HG03521 (cell line): ENCODE measurements at regions not wholly inside any gene's neighbourhood (a gene's known extent, or its start where the extent isn't known, plus 50 kb on each side); places are given as distances from the start of the nearest gene placed in this dataset.

Experiments
- ATAC-seq: cut with Tn5 transposase; IDR thresholded peaks from one replicate; pipeline ENCODE4 v1.9.1; 2021; ENCODE audit warnings: mild to moderate bottlenecking, moderate library complexity; ENCODE audit not compliant: unreplicated experiment

DNA sequence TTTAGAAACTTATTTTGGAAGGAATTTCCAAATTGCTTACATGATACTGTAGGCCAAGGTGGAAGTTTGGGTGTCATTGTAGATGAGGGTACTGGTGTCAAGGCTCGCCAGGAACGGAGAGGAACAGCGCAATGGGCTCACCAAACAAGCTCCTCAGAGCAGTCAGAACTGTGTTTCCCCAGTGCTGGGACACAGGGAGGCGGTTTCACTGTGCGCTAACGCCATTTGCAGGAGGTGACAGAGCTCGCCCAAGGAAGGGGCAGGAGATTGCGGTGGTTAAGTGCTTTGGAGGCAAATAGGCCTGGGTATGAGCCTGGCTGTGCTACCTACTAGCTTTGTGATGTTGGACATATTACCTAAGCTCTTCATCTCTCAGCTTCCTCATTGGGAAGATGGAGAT is 57.3 kb downstream of the HHEX start:
- ATAC-seq = no peak

DNA sequence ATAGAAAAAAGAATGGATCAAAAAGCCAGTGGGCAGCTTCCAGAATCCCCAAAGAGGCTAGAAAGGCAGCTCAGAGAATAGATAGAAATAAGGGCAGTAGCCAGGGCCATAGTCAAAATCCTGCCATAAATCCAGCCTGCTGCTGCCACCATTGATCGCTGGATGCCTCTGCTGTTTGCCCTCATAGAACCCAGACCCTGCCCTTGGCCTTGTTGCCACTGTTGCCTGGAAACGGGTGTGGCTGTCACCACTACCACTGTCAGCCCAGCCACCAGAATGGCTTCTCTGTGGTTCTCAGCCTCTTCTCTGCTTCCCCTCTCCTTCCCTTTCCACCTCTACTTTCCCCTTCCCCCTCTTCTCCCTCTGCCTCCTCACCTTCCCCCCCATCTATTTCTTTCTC is 57.8 kb downstream of the HHEX start:
- ATAC-seq = no peak

DNA sequence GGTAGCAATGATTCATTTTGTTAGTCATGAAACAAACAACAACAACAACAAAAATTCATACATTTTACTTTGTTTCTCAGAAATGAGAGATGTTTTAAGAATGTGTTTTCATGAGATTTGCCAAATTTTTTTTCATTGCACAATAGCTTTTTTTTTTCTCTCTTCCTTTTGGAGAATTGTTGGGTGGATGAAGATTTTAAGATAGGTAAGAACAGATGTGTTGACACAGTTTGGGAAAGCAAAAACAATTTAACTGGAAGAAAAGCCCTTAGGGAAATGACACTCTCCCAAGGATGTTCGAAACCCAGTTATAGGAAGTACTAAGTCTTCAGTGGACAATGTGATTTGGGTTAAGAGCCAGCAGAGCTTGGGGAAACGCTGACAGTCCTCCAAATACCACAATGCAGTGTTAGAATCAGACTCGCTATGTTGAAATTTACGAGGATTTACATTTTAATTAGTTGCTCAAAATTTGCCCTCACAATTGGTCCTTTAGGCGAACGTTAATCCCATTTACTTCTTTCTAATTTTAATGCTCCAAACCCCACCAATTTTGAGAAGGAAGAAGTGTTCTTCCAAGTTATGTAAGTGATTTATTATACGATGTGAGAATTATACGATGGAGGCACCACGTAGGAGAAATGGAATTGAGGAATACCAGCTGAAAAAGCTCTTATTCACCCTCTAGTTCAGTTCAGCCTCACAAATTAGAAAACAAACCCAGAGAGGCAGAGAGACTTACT is 61.2 kb downstream of the HHEX start:
- no peak for ATAC-seq

DNA sequence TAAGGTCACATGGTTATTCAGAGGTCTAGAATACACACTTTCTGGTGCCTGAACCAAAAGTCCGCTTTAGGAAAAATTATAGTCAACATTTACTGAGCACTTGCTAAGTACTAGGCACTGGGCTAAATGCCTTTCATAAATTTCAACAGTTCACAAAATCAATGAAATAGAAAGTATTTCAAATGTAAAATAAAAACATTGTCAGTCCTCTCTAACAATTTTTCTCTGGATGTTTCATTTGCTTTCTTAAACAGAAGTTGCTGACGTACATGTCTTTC is 61.7 kb downstream of the HHEX start:
- ATAC-seq = no peak

DNA sequence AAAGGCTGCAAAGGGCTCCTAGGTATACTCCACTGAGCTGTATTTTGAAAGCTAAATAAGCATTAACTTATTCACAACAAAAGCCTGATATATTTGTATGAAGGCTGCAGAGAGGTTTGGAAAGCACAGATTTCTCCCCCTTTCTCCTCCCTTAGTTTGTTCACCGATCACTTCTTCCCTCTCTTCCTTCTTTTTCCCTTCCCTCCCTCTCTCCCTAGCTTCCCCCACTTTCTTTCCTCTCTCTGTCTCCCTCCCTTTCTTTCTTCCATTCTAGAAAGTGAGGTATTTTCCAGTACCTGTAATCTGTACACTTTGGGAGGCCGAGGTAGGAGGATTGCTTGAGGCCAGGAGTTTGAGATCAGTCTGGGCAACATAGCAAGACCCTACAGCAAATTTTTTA is 62.1 kb downstream of the HHEX start:
- no peak for ATAC-seq

DNA sequence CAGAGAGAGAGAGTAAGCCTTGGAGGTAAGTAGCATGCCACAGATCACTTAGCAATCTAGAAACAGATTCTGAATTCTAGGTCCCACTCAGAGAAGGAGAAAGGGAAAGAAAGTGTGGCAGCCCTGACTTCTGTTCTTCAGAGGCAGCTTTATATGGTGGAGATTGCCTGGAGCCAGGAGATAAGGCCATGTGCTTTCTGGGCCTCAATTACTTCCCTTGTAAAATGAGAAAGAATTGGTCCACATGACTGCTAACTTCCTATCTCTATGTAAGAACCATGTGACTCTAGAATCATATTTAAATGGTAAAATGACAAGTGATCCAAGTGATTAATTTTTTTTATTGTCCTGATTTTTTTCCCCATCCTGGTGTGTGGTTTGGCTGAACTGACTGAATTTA is 64.1 kb downstream of the HHEX start:
- no peak for ATAC-seq

DNA sequence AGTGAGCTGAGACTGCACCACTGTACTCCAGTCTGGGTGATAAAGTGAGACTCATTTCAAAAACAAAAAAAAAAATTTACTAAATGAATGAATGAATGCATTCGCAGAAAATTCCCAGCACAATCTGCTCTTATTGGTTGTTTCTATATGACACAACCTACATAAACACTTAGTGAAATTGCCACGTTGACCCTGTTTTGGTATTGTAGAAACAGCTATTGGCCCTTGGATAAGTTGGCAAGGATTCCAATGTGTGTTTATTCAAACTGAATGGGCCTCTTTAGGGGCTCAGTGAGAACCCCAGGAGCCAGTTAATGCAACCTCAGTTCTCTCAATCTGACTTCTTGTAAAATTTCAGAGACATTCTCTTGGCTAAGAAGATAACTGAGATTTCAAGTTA is 66.0 kb downstream of the HHEX start:
- no peak for ATAC-seq

DNA sequence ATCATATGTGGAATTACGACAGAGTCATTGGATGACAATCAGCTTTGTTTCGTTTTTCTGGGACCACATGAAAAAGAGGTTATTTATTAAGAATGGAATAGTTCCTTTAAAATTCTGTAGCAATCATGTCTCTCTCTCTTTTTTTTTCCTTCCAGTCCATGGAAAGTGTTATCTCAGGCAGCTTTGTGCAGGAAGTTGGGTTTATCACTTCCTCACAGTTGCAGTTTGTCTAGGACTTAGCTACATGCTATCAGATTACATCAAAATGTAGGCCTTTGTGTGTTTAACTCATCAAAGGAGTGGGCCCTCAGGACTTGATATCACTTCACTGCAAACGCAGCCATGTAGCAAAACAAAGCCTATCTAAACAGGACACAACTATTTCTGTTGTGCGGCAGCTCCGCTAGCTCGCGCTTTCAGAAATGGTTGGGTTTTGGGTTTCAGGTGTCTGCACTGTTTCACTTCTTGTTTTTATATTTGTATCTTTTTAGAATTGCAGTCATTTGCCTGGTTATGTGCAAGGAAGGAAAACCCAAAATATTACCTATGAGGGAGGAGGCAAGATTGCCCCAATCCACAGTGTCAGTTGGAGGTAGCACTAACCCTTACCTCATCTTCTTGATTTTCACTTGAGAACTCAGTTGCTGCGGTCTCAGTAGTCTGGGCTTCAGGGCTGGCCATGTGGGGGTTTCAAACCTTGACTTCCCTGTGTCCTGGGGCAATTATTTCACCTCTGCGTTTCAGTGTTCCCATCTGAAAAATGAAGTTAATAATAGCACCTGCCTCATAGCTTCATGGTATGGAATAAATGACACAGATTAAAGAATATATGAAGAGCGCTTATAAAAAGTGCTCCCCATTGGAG is 66.7 kb downstream of the HHEX start:
- ATAC-seq = peak; percentile 84

DNA sequence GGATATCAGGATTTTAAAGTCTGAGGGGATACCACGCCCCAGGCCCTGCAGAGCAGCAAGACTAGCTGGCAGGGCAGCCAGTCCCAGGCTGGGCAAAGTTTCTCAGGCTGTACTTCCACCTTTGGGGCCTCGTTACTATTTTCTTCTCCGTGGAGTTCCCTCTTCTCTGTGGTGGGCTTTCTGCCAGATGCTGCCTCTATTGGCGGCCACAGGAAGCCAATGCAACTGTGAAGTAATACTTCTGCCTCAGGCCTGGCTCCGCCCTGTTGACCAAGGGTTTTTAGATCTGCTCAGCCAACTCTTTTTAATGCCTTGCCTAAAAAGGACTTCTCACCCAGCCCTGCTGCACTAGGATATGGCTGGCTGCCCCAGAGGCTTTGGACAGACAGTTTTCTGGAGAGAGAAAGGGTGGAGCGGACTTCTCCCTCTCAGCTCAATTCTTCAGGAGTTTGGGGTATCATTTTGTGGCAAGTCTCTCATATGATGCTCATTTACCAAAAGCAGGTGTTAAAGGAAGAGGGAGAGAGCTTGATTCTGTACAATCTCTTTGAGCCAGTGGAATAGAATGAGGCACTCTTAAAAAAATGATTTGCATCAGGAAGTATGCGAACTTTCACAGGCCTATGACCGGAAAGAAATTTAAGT is 67.4 kb downstream of the HHEX start:
- ATAC-seq = peak; percentile 62

DNA sequence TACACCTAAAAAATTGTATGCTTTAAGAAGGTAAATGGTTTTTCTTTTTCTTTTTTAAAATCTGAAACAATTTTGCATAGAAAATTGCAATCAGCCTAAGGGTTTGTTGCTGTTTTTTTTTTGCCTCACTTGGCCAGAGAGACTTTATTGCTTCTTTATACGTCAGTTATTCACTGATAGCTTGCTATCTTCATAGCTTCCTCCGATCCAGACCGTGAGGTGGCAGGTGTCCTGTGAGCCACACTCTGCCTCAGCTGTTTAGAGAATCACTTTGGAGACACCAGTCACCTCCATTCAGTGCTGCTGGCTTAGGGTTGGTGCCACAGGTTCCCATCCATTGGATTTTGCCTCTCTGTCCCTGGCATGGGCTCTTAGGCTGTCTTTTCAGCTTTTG is 68.0 kb downstream of the HHEX start:
- no peak for ATAC-seq

DNA sequence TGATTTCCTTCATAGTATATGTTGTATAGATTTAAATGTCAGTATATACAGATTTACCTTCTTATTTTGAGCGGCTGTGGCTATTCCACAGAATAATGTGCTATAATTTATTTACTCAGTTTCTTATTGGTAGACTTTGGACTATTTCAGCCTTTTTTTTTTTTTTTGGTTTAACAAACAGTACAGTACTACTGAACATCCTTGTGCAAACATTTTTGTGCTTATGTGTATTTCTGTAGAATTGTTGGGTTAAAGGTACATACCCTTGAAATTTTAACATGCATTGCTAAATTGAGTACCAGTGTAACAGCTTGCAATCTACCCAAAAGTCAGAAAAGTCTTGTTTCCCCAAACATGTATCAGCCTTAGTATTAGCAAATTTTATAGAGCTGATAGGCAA is 68.8 kb downstream of the HHEX start:
- ATAC-seq = no peak

DNA sequence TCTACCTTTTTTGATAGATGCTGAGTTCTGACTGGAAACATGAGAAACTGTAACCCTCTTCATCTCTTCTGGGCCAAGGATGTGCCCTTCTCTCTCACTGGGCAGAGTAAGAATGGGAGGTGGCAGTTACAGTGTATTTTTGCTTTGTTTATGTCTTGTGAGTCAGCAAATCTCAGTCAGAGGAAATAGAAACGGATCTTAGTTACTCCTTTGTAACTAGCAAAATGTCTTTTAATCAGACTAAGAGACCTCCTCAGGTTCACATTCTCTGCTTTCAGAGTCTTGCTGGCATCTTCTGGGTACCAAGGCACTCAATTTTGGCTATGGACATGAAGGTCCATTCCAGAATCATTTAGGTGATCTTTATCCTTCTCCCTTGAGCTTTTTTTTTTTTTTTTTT is 70.9 kb downstream of the HHEX start:
- ATAC-seq = no peak

DNA sequence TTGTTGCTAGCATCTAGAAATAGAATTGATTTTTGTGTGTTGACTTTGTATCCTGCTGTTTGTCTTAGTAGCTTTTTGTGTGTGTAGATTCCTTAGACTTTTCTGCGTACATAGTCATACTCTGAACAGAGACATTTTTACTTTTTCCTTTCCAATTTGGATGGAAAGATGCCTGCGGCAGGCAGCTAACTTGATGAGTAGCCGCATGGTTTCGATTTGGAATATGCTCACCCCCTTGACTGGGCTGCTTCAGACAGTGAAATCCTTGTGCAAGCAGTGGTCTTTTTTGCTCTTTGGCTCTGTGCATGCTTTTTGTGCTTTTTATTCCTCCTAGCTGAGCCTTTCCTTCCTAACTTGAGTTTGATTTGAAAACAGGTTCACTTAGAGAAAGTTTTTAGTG is 71.8 kb downstream of the HHEX start:
- no peak for ATAC-seq

DNA sequence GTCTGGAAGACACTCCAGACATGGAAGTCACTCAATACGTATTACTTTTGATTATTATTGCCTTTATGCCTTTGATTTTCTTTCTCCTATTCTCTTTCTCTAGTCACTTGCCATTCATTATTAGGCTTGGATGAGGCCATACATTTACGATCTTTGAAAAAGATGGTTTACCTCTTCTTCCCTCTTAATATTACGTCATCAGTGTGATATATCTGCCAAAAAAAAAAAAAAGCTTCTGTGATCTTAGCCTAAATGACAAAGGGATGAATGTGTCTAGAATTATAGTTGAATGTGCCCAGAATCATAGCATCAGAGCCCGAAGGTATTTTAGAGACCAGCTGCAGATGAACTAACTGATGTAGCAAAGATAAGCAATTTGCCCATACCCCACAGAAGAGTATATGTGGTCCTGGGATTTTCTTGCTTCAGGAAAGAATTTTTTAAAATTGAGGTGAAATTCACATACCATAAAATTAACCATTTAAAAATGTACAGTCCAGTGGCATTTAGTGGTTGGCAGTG is 73.9 kb downstream of the HHEX start:
- ATAC-seq = no peak

DNA sequence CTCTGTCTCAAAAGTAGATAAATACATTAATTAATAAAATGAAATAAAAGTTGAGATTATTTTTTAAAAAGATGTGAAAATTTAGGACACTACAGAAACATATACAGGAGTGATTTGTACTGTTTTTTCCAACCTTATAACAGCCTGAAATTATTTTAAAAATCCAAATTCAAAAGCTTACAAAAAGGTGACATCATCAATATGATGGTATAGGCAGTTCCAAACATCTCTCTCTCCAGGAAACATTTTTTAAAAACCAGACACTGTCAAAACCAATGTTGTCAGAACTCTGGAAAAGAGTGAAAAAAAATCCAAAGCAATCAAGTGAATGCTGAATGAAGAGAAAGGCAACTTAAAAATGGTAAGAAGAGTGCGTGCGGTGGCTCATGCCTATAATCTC is 76.7 kb downstream of the HHEX start:
- ATAC-seq = no peak

DNA sequence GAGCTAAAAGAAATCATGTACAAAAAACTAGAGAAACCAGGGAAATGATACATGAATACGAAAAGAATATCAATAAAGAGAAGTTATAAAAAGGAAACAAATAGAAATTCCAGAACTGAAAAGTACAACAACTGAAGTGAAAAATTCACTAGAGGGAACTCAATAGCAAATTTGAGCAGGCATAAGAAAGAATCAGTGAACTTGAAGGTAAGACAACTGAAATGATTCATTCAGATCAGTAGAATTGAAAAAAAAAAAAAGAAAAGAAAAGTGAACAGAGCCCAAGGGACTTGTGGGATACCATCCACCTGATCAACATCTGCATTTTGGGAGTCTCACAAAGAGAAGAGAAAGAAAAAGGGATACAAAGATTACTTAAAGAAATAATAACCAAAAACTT is 78.3 kb downstream of the HHEX start:
- no peak for ATAC-seq

DNA sequence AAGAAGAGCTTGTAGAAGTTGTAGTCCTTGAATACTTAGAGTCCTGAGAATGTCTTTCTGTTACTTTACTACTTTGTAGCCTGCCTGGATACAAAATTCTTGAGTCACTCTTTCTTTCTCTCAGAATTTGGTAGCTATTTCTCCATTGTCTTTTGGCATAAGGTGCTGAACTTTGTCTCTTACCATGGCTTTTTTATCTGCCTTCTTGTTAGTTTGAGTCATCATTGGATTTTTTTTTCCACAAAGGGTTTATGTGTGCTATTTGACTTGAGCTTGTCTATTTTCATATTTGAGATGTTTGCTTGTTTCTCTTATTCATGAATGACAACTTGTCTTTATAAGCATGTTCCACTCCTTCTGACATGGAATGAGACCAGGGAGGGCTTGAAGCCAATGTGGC is 74.5 kb upstream of the EXOC6 start:
- ATAC-seq = no peak

DNA sequence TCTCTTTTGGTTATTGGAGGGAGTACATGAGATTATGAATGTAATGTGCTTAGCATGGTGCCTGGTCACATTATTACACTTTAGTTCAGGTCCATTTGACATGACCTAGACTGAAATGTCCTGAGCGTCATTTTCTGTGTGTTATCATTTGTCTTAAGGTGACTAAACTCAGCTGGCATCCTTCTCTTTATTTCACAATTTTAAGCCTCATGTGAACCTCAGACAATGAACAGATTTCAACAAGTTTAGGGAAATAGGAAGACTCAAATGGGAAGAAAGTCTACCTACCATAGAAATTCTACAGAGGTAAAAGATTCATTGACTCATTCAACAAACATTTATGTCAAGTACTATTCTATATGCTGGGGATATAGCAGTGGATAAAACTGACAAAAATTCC is 70.2 kb upstream of the EXOC6 start:
- ATAC-seq = no peak

DNA sequence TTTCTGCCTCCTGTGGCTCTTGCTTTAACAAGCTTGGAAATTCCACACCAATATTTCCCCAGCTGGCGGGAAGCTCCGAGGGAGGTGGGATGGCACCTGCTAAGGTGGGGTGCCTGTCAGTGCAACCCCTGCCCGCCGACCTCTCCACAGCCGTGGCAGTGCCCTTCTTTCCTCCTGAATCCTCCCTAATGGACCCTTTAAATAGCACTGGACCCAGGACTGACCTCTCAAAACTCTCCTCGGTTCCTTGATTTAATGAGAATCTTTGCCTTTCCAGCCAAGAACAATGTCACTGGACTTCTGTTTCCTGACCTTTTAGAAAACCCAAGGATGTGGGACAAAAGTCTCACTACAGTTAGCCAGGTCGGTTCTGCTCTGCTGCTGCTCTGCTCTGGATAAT is 63.2 kb upstream of the EXOC6 start:
- ATAC-seq = no peak

DNA sequence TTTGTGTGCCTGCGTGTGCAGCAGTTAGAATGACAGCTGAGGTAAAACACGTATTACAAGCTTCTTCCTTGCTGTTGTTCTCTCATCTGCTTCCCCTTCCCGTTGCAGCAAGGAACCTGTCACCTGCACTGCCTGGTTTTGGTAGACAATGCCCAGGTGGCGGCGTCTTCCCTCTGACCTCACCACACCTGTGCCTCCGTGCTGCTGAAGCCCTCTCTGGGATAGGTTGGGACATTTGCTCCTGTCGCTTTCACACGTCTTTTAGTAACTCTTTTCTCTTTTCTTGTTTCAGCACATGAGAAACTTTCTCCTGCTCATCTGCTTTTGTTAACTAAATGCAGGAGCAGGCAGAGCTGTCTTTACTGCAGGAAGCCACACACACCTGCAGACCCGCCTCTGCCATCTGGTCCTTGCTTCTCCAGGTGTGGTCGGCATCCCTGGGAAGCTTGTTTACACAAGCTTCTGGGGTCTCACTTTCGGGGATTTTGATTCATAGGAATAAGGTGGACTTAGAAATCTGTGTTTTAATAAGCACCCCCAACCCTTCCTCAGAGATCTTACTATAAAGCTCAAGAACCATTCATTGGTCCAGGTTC is 60.7 kb upstream of the EXOC6 start:
- no peak for ATAC-seq

DNA sequence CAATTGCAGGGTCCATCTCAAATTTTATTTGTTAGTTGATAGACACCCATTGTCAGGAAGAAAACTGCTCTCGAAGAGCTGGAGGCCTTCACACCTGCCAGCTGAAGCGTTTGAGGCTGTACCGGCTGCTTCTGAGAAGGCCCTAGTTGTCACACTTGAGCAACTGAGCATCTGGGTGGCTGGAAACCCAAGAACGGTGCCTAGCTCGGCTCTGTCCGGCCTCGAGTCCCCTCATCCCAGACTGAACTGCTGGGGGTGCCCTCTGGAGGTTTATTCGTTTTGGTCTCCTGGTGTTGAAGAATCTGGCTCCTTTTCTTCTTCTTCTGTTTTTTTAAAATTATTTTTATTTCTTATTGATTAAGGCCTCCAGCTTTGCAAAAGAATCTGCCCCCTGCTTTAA is 59.3 kb upstream of the EXOC6 start:
- ATAC-seq = no peak

DNA sequence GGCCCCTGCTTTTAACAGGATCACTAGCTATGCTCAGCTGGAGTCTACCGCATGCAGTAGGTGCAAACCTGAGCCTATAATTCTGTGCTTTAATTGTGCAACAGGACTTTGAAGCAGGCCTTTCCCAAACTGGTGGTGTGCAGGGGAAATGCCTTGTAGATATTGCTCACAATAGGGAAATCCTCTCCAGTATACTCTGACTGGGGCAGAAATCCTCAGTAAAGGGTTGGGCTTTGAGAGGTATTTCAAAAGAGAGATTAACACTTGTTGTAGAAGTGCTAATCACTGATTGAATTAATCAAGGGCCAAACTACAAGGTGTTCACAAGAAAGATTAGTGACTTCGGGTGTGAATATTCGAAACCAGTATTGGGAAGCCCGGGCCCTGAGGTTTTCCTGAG is 58.5 kb upstream of the EXOC6 start:
- ATAC-seq = no peak
